WI38 (cell line): ENCODE measurements at regions not wholly inside any gene's neighbourhood (a gene's known extent, or its start where the extent isn't known, plus 50 kb on each side); places are given as distances from the start of the nearest gene placed in this dataset.

ENCODE experiments used
- H3K4me3 ChIP-seq: 2 replicates; pipeline ENCODE4 v1.5.1; 2011; ENCODE audit warnings: low read depth, mild to moderate bottlenecking, control low read depth, low read length
- CTCF ChIP-seq: IDR thresholded peaks from 2 replicates; pipeline ENCODE4 v1.5.1; 2012; ENCODE audit warnings: low read depth, mild to moderate bottlenecking, control low read depth, low read length

GRCh38 chr9:84478996-84479395 lies 138.4 kb upstream of the SLC28A3 start:
- no peak for TF ChIP-seq CTCF
- H3K4me3 ChIP-seq, result no peak overlapping the region

GRCh38 chr9:84480071-84480470 lies 139.5 kb upstream of the SLC28A3 start:
- TF ChIP-seq CTCF, result no peak
- no peak overlapping the region for H3K4me3 ChIP-seq

GRCh38 chr9:84481231-84481630 lies 140.7 kb upstream of the SLC28A3 start:
- H3K4me3 ChIP-seq, result no peak overlapping the region
- no peak for TF ChIP-seq CTCF

GRCh38 chr9:84481636-84482218 lies 141.2 kb upstream of the SLC28A3 start:
- no peak for TF ChIP-seq CTCF

GRCh38 chr9:84482607-84483006 lies 142.0 kb upstream of the SLC28A3 start:
- H3K4me3 ChIP-seq, result no peak overlapping the region
- TF ChIP-seq CTCF, result no peak

More at GRCh38 chr9:84481636-84482218, 141.2 kb upstream of the SLC28A3 start:
- no peak overlapping the region for H3K4me3 ChIP-seq

GRCh38 chr9:84484172-84484571 lies 143.6 kb upstream of the SLC28A3 start:
- no peak for TF ChIP-seq CTCF
- no peak overlapping the region for H3K4me3 ChIP-seq

GRCh38 chr9:84485539-84485938 lies 145.0 kb upstream of the SLC28A3 start:
- no peak overlapping the region for H3K4me3 ChIP-seq
- TF ChIP-seq CTCF, result no peak
